ENCODE measurements at regions not wholly inside any gene's neighbourhood (a gene's known extent, or its start where the extent isn't known, plus 50 kb on each side); places are given as distances from the start of the nearest gene placed in this dataset.

DNA sequence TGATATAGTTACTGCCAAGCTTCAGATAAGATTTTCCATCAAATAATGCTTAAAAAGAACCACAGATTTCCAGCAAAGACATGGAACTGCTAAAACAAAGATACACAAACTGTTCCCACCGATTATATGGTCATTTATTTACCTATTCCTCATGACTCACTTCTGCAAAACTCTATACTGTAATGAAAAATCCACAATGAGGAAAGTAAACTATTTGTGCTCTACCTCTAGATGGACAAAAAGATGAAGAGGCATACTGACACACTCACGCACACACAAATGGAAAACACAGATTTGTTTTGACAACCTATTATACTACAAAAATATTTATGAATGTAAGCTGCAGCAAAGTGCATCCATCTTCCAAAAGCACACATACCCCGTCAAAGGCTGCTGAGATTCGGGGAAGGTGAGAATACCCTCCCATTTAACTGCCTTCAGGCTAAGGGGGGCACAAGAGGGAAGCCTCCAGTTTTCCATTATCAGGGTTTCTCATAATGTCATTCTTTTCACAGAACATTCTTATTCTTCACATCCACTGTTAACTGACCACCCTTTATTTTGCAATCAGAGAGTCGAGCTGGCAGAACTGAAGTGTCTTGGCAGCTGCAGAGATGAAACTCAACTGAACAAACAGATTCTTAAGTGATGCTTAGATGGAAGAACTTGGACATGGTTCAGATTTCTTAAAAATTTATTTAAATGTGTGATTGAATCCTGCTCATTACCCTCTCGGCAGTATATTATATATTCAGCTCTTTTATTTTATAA lies 115.9 kb upstream of the TANK start:
- TF ChIP-seq, protein P1, sequence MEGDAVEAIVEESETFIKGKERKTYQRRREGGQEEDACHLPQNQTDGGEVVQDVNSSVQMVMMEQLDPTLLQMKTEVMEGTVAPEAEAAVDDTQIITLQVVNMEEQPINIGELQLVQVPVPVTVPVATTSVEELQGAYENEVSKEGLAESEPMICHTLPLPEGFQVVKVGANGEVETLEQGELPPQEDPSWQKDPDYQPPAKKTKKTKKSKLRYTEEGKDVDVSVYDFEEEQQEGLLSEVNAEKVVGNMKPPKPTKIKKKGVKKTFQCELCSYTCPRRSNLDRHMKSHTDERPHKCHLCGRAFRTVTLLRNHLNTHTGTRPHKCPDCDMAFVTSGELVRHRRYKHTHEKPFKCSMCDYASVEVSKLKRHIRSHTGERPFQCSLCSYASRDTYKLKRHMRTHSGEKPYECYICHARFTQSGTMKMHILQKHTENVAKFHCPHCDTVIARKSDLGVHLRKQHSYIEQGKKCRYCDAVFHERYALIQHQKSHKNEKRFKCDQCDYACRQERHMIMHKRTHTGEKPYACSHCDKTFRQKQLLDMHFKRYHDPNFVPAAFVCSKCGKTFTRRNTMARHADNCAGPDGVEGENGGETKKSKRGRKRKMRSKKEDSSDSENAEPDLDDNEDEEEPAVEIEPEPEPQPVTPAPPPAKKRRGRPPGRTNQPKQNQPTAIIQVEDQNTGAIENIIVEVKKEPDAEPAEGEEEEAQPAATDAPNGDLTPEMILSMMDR (IDR thresholded peaks at IDR 0.05; ENCODE audit: low read length), result no peak
- TF ChIP-seq EZH2 (IDR thresholded peaks at IDR 0.05; ENCODE audit: borderline replicate concordance, low read length), result no peak
